ENCODE measurements at regions not wholly inside any gene's neighbourhood (a gene's known extent, or its start where the extent isn't known, plus 50 kb on each side); places are given as distances from the start of the nearest gene placed in this dataset.

GRCh38 chr16:80014241-80014939, 413.9 kb upstream of the MAF start:
- TF ChIP-seq, protein P1, sequence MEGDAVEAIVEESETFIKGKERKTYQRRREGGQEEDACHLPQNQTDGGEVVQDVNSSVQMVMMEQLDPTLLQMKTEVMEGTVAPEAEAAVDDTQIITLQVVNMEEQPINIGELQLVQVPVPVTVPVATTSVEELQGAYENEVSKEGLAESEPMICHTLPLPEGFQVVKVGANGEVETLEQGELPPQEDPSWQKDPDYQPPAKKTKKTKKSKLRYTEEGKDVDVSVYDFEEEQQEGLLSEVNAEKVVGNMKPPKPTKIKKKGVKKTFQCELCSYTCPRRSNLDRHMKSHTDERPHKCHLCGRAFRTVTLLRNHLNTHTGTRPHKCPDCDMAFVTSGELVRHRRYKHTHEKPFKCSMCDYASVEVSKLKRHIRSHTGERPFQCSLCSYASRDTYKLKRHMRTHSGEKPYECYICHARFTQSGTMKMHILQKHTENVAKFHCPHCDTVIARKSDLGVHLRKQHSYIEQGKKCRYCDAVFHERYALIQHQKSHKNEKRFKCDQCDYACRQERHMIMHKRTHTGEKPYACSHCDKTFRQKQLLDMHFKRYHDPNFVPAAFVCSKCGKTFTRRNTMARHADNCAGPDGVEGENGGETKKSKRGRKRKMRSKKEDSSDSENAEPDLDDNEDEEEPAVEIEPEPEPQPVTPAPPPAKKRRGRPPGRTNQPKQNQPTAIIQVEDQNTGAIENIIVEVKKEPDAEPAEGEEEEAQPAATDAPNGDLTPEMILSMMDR (IDR thresholded peaks at IDR 0.05) = no peak
- no peak for TF ChIP-seq POLR2A (IDR thresholded peaks at IDR 0.05)
